ENCODE measurements at regions not wholly inside any gene's neighbourhood (a gene's known extent, or its start where the extent isn't known, plus 50 kb on each side); places are given as distances from the start of the nearest gene placed in this dataset.

GRCh38 chr12:92502417-92503028, 200.3 kb upstream of the PLEKHG7 start (continued):
- TF ChIP-seq TAF1 (IDR thresholded peaks at IDR 0.05; ENCODE audit: borderline replicate concordance, low read depth, low read length) (peak; percentile 26; the same call in 1 of the 2 replicates), PML (IDR thresholded peaks at IDR 0.05; ENCODE audit: low read length) (no peak), IRF4 (IDR thresholded peaks at IDR 0.05; ENCODE audit: low read depth, low read length) (no peak), HCFC1 (IDR thresholded peaks at IDR 0.05; ENCODE audit: low read length) (no peak), DPF2 (IDR thresholded peaks at IDR 0.05) (no peak), IRF3 (IDR thresholded peaks at IDR 0.05) (no peak), ELK1 (IDR thresholded peaks at IDR 0.05; ENCODE audit: low read depth, low read length) (no peak), HDAC6 (IDR thresholded peaks at IDR 0.05; ENCODE audit: unreplicated experiment) (no peak), PKNOX1 (IDR thresholded peaks at IDR 0.05) (0 out of 2 replicates have a peak, but pooled peaks have one; percentile 30), MAX (IDR thresholded peaks at IDR 0.05; ENCODE audit: low read depth, low read length) (0 out of 2 replicates have a peak, but pooled peaks have one; percentile 26), POLR2AphosphoS5 (IDR thresholded peaks at IDR 0.05; ENCODE audit: low read length) (0 out of 2 replicates have a peak, but pooled peaks have one; percentile 18), ZBTB40 (IDR thresholded peaks at IDR 0.05; ENCODE audit: borderline replicate concordance) (no peak), MXI1 (IDR thresholded peaks at IDR 0.05; ENCODE audit: low read depth, low read length) (0 out of 2 replicates have a peak, but pooled peaks have one; percentile 62), SRF (IDR thresholded peaks at IDR 0.05; ENCODE audit: low read depth in 2 of 2, low read length in 2 of 2) (no peak), REST (IDR thresholded peaks at IDR 0.05; ENCODE audit: low read depth, low read length) (no peak)

Data from GM12878 (cell line).